Esophagus squamous epithelium (tissue), 5 donors: ENCODE measurements at regions not wholly inside any gene's neighbourhood (a gene's known extent, or its start where the extent isn't known, plus 50 kb on each side); places are given as distances from the start of the nearest gene placed in this dataset.
A peak's percentile ranks its signal among the peaks of the same experiment; 100 is the strongest.

ENCODE experiments used
- DNase-seq: peaks from one replicate; lab custom pipeline; 2025; lab: John Stamatoyannopoulos, UW
- H3K27ac ChIP-seq, 4 donors: fragments of 200-600 bp; sonication (generic); one replicate each; pipeline ENCODE4 v1.5.1; 2016 to 2019; ENCODE audit warnings: mild to moderate bottlenecking in 1 of 4
- H3K27me3 ChIP-seq, 4 donors: fragments of 200-600 bp; sonication (generic); 1 replicate in 3 of 4; 2 replicates in 1 of 4; pipeline versions ENCODE4 v1.5.1 to v1.6.0; 2017 to 2021; ENCODE audit warnings: antibody characterized with exemption in 1 of 4
- H3K36me3 ChIP-seq, 3 donors: fragments of 200-600 bp; sonication (generic); one replicate each; pipeline ENCODE4 v1.5.1; 2016 to 2019
- H3K4me1 ChIP-seq, 3 donors: fragments of 200-600 bp; sonication (generic); one replicate each; pipeline ENCODE4 v1.5.1; 2017 to 2019
- H3K4me3 ChIP-seq, 4 donors: fragments of 200-600 bp; sonication (generic); 1 replicate in 3 of 4; 2 replicates in 1 of 4; pipeline ENCODE4 v1.5.1; 2016 to 2019; ENCODE audit warnings: mild to moderate bottlenecking in 2 of 4, moderate library complexity in 1 of 4
- H3K9me3 ChIP-seq, 3 donors: fragments of 200-600 bp; sonication (generic); one replicate each; pipeline ENCODE4 v1.5.1; 2016 to 2019
- CTCF ChIP-seq, 6 experiments: fragments of 450-650 bp in 4 of 6; fragments of 200-600 bp in 2 of 6; sonication (generic) in 2 of 6; IDR thresholded peaks; one replicate each; pipeline ENCODE4 v1.5.1; 2016 to 2019; ENCODE audit warnings: antibody characterized with exemption in 6 of 6, mild to moderate bottlenecking in 4 of 6, moderate library complexity in 4 of 6
- POLR2A ChIP-seq, 4 donors: fragments of 450-650 bp; IDR thresholded peaks; one replicate each; pipeline ENCODE4 v1.6.1; 2017; ENCODE audit warnings: antibody characterized with exemption in 4 of 4, mild to moderate bottlenecking in 4 of 4, moderate library complexity in 3 of 4
- WGBS, 2 donors: methylation state at CpG; one replicate each; pipeline ENCODE4 v1.1.5; 2018; 5-methylcytosine and 5-hydroxymethylcytosine counted together
- intact Hi-C: fragments of 100-400 bp; cut with DNase I; formaldehyde crosslinking; loops from one replicate; pipeline ENCODE4 v1.15.0; 2022
- donor health status: DM: yes; HTN: yes; CAD: no.

- intact Hi-C loops, result no loop called here
- no peak overlapping the region for H3K4me3 ChIP-seq
- no peaks in the 10 kb centered on the region for H3K36me3 ChIP-seq
- H3K27ac ChIP-seq, result no peak overlapping the region
- no peaks in the 10 kb centered on the region for H3K27me3 ChIP-seq
- no peaks in the 10 kb centered on the region for H3K9me3 ChIP-seq
- WGBS, 2 donors, result 80 to 86% methylated on average over 7 of the region's 7 CpGs
- peaks cover 0 to 10% (median 0%) of the 10 kb centered on the region in 3 donors for H3K4me1 ChIP-seq
- no peak for DNase-seq
- no peak for TF ChIP-seq POLR2A (IDR thresholded peaks at IDR 0.05)
- no peak for TF ChIP-seq CTCF (IDR thresholded peaks at IDR 0.05)
Measured at GRCh38 chr2:11932048-11932512, 185.6 kb downstream of the LPIN1 start.

- intact Hi-C loops, result no loop called here
- no peak for DNase-seq
- no peak overlapping the region for H3K27ac ChIP-seq
- no peak overlapping the region for H3K4me3 ChIP-seq
- no peaks in the 10 kb centered on the region for H3K27me3 ChIP-seq
- no peaks in the 10 kb centered on the region for H3K9me3 ChIP-seq
- no peaks in the 10 kb centered on the region for H3K36me3 ChIP-seq
- TF ChIP-seq POLR2A (IDR thresholded peaks at IDR 0.05) (no peak), CTCF (IDR thresholded peaks at IDR 0.05) (no peak)
- 84 to 88% methylated on average over 3 of the region's 3 CpGs for WGBS, 2 donors
- H3K4me1 ChIP-seq, result peaks cover 0 to 14% (median 4%) of the 10 kb centered on the region in 3 donors
Measured at GRCh38 chr2:11932962-11933361, 186.5 kb downstream of the LPIN1 start.

DNA sequence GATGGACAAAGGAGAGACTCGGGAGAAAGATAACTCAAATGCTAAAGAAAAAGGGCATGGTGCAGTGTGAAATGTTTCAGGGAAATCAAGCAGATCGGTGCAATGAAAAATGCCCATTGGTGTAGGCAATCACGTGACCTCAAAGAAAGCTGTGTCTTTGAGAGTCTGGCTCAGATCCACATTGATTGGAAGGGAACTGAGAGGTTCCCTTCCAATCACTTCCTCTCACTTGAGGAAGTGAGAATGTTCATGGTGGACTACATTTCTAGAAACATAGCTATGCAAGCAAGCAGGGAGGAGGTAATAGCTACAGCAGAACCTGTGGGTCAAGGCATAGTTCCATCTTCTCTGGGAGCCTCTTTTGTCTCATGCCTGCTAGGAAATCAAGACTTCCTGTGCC lies 187.4 kb downstream of the LPIN1 start:
- Histone ChIP-seq H3K27me3 (no peaks in the 10 kb centered on the region), H3K36me3 (no peaks in the 10 kb centered on the region), H3K4me1 (peaks cover 0 to 23% (median 7%) of the 10 kb centered on the region in 3 donors), H3K4me3 (no peak overlapping the region), H3K9me3 (no peaks in the 10 kb centered on the region), H3K27ac (no peak overlapping the region)
- TF ChIP-seq POLR2A (IDR thresholded peaks at IDR 0.05) (no peak), CTCF (IDR thresholded peaks at IDR 0.05) (no peak)
- DNase-seq, result no peak
- WGBS, 2 donors, result 86 to 91% methylated on average over 3 of the region's 3 CpGs
- intact Hi-C loops, result no loop called here

- peaks cover 0 to 19% (median 9%) of the 10 kb centered on the region in 3 donors for H3K4me1 ChIP-seq
- no peak for DNase-seq
- no peaks in the 10 kb centered on the region for H3K9me3 ChIP-seq
- no peaks in the 10 kb centered on the region for H3K36me3 ChIP-seq
- no peak overlapping the region for H3K4me3 ChIP-seq
- H3K27me3 ChIP-seq, result no peaks in the 10 kb centered on the region
- intact Hi-C loops, result no loop called here
- H3K27ac ChIP-seq, result no peak overlapping the region
- TF ChIP-seq CTCF (IDR thresholded peaks at IDR 0.05), result no peak
- TF ChIP-seq POLR2A (IDR thresholded peaks at IDR 0.05), result no peak
- WGBS, 2 donors, result 88% methylated on average over 5 to 9 of the region's 9 CpGs
Measured at GRCh38 chr2:11936761-11937160, 190.3 kb downstream of the LPIN1 start.

DNA sequence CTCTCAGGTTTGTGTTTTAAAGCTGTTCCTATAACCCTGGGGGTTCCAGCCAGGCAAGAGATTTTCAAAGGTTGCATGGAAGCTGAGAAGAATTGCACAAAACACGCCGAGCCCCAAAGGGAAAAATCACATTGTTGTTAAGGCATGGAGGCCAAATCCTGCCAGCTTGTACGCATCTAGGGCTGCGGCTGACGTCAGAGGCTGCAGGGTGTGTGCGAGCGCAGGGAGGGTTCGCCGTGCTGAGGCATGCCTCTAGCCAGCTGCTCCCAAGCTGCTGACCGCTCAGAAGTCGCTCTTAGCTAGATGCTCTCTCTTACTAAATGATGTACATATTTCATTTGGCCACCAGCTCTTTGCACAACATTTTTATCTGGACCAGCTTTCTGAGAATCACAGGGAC lies 191.8 kb downstream of the LPIN1 start:
- intact Hi-C loops, result no loop called here
- WGBS, 2 donors, result 61 to 75% methylated on average over 10 to 11 of the region's 11 CpGs
- peak; percentile 2 for DNase-seq
- H3K9me3 ChIP-seq, result no peaks in the 10 kb centered on the region
- no peak overlapping the region for H3K4me3 ChIP-seq
- no peaks in the 10 kb centered on the region for H3K27me3 ChIP-seq
- H3K27ac ChIP-seq, result peak overlapping the region; percentile 57 to 80 (median 72)
- H3K36me3 ChIP-seq, result no peaks in the 10 kb centered on the region
- no peak for TF ChIP-seq CTCF (IDR thresholded peaks at IDR 0.05)
- no peak for TF ChIP-seq POLR2A (IDR thresholded peaks at IDR 0.05)
- peaks cover 0 to 19% (median 9%) of the 10 kb centered on the region in 3 donors for H3K4me1 ChIP-seq
